DND-41 (cell line): ENCODE measurements at regions not wholly inside any gene's neighbourhood (a gene's known extent, or its start where the extent isn't known, plus 50 kb on each side); places are given as distances from the start of the nearest gene placed in this dataset.
"Not testable (repeated sequence)": the region's sequence is repeated elsewhere in the genome, so short reads cannot be mapped to it uniquely, and the experiment has no call there.

ENCODE experiments used
- ATAC-seq: fragments of 200-7000 bp; cut with Tn5 transposase; 3 replicates; pipeline ENCODE4 v1.9.1; 2021; ENCODE audit warnings: low read depth; ENCODE audit not compliant: insufficient read depth
- DNase-seq: peaks from one replicate; pipeline ENCODE4 v3.0.0-alpha.2; 2020
- H2AFZ ChIP-seq: 2 replicates; pipeline ENCODE4 v1.6.0; 2012; ENCODE audit warnings: low read depth, low read length
- H3K27ac ChIP-seq: 2 replicates; pipeline ENCODE4 v1.5.1; 2012; ENCODE audit warnings: low read length, inconsistent platforms
- H3K27me3 ChIP-seq: fragments of 200-600 bp; sonication (generic); 2 replicates; pipeline ENCODE4 v1.6.0; 2012; ENCODE audit warnings: low read length, mild to moderate bottlenecking, inconsistent platforms; ENCODE audit not compliant: insufficient read depth, poor library complexity
- H3K36me3 ChIP-seq: 2 replicates; pipeline ENCODE4 v1.5.1; 2012; ENCODE audit warnings: low read length, inconsistent platforms; ENCODE audit not compliant: insufficient read depth
- H3K4me1 ChIP-seq: 2 replicates; pipeline ENCODE4 v1.5.1; 2012; ENCODE audit warnings: mild to moderate bottlenecking, low read length; ENCODE audit not compliant: insufficient read depth
- H3K4me2 ChIP-seq: 2 replicates; pipeline ENCODE4 v1.6.0; 2012; ENCODE audit warnings: mild to moderate bottlenecking, moderate library complexity, low read length, inconsistent platforms; ENCODE audit not compliant: insufficient read depth
- H3K4me3 ChIP-seq, 2 experiments: fragments of 200-600 bp in 1 of 2; shearing (Covaris generic) in 1 of 2; 2 replicates each; pipeline ENCODE4 v1.5.1; 2012 to 2016; ENCODE audit warnings: inconsistent platforms in 2 of 2, low read length in 2 of 2, mild to moderate bottlenecking in 2 of 2, low read depth in 1 of 2, moderate library complexity in 1 of 2
- H3K79me2 ChIP-seq: 2 replicates; pipeline ENCODE4 v1.6.0; 2012; ENCODE audit warnings: low read length, inconsistent platforms; ENCODE audit not compliant: insufficient read depth
- H3K9ac ChIP-seq: 2 replicates; pipeline ENCODE4 v1.6.0; 2012; ENCODE audit warnings: low read depth, mild to moderate bottlenecking, inconsistent platforms, low read length, moderate library complexity
- H3K9me3 ChIP-seq: 2 replicates; pipeline ENCODE4 v1.5.1; 2012; ENCODE audit warnings: low read length, moderate library complexity, mild to moderate bottlenecking, inconsistent platforms; ENCODE audit not compliant: insufficient read depth, severe bottlenecking
- H4K20me1 ChIP-seq: 2 replicates; pipeline ENCODE4 v1.6.0; 2012; ENCODE audit warnings: low read length; ENCODE audit not compliant: insufficient read depth
- EZH2 ChIP-seq: IDR thresholded peaks from 3 replicates; pipeline ENCODE4 v1.6.1; 2012; ENCODE audit warnings: borderline replicate concordance, low read depth, mild to moderate bottlenecking, moderate library complexity, low read length, inconsistent platforms; ENCODE audit not compliant: severe bottlenecking
- TF ChIP-seq, protein P1 (sequence below): IDR thresholded peaks from 2 replicates; pipeline ENCODE4 v1.5.1; 2012; ENCODE audit warnings: borderline replicate concordance, low read length, moderate library complexity, mild to moderate bottlenecking; ENCODE audit not compliant: poor library complexity, severe bottlenecking; ENCODE audit errors: extremely low read depth

DNA sequence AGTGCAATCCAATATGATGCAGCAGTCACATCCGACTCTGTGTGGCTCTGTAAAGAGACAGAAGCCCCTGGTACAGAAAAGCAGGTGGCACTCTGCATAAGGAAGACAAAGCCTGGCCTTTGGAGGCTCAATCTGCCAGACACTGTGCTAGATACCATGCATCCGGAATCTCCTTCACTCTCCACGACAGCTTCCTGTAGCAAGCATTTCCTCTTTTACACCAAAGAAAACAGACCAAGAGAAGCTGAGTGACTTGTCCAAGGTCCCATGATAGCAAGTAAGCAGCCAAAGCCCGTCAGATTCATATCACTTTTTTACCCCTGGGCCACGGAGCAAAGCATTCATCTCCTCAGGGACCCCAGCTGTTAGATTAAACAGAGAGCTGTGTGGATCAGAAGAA, 64.2 kb upstream of the SMIM23 start:
- ATAC-seq = no peak
- Histone ChIP-seq H3K9ac (no peak overlapping the region), H3K36me3 (no peaks in the 10 kb centered on the region), H3K9me3 (no peaks in the 10 kb centered on the region), H3K4me1 (no peaks in the 10 kb centered on the region), H3K4me2 (no peak overlapping the region), H3K79me2 (no peaks in the 10 kb centered on the region), H3K27ac (no peak overlapping the region), H2AFZ (no peak overlapping the region), H3K4me3 (no peak overlapping the region), H3K27me3 (peaks cover 11% of the 10 kb centered on the region), H4K20me1 (no peaks in the 10 kb centered on the region)
- TF ChIP-seq, protein P1, sequence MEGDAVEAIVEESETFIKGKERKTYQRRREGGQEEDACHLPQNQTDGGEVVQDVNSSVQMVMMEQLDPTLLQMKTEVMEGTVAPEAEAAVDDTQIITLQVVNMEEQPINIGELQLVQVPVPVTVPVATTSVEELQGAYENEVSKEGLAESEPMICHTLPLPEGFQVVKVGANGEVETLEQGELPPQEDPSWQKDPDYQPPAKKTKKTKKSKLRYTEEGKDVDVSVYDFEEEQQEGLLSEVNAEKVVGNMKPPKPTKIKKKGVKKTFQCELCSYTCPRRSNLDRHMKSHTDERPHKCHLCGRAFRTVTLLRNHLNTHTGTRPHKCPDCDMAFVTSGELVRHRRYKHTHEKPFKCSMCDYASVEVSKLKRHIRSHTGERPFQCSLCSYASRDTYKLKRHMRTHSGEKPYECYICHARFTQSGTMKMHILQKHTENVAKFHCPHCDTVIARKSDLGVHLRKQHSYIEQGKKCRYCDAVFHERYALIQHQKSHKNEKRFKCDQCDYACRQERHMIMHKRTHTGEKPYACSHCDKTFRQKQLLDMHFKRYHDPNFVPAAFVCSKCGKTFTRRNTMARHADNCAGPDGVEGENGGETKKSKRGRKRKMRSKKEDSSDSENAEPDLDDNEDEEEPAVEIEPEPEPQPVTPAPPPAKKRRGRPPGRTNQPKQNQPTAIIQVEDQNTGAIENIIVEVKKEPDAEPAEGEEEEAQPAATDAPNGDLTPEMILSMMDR = no peak
- DNase-seq = no peak

GRCh38 chr5:171724468-171725204, 61.0 kb upstream of the SMIM23 start:
- no peaks in the 10 kb centered on the region for H4K20me1 ChIP-seq
- peaks cover 7% of the 10 kb centered on the region for H3K27me3 ChIP-seq
- H3K4me1 ChIP-seq = no peaks in the 10 kb centered on the region
- H3K4me3 ChIP-seq = no peak overlapping the region
- ATAC-seq (no peak), DNase-seq (no peak)
- no peaks in the 10 kb centered on the region for H3K36me3 ChIP-seq
- H3K9ac ChIP-seq = no peak overlapping the region
- no peak overlapping the region for H3K4me2 ChIP-seq
- no peak overlapping the region for H3K27ac ChIP-seq
- no peaks in the 10 kb centered on the region for H3K9me3 ChIP-seq
- H2AFZ ChIP-seq = no peak overlapping the region
- H3K79me2 ChIP-seq = no peaks in the 10 kb centered on the region
- TF ChIP-seq, protein P1 = no peak
- no peak for TF ChIP-seq EZH2

- no peaks in the 10 kb centered on the region for H4K20me1 ChIP-seq
- H3K36me3 ChIP-seq = no peaks in the 10 kb centered on the region
- no peaks in the 10 kb centered on the region for H3K4me1 ChIP-seq
- H3K79me2 ChIP-seq = no peaks in the 10 kb centered on the region
- ATAC-seq (no peak), DNase-seq (no peak)
- H3K4me3 ChIP-seq = no peak overlapping the region
- no peak overlapping the region for H3K4me2 ChIP-seq
- H3K9ac ChIP-seq = no peak overlapping the region
- TF ChIP-seq, protein P1 = no peak
- no peak for TF ChIP-seq EZH2
- H3K27me3 ChIP-seq = peaks cover 3% of the 10 kb centered on the region
- no peak overlapping the region for H2AFZ ChIP-seq
- H3K27ac ChIP-seq = no peak overlapping the region
- H3K9me3 ChIP-seq = no peaks in the 10 kb centered on the region
These were observed 60.4 kb upstream of the SMIM23 start for GRCh38 chr5:171725205-171725601.

DNA sequence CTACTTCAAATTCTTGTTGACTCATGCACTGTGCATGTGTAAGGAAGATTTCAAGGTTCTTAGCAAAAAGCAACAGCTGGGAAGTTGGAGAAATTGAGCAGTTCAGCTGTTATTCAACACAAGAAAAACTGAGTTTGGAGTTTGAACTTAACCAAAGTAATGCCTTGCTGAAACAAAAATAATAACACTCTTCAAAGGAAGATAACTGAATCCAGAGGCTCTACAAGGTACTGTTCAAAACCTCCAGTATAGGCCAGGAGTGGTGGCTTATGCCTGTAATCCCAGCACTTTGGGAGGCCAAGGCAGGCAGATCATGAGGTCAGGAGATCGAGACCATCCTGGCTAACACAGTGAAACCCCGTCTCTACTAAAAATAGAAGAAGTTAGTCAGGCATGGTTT, 58.8 kb upstream of the SMIM23 start:
- not testable (repeated sequence) for H3K9ac ChIP-seq, H3K27me3 ChIP-seq, H3K9me3 ChIP-seq, ATAC-seq, H3K36me3 ChIP-seq, H2AFZ ChIP-seq, H3K4me1 ChIP-seq, H3K4me3 ChIP-seq, DNase-seq, H3K79me2 ChIP-seq, H3K27ac ChIP-seq, H4K20me1 ChIP-seq, H3K4me2 ChIP-seq
